CD14-positive monocyte (primary cell): ENCODE measurements at regions not wholly inside any gene's neighbourhood (a gene's known extent, or its start where the extent isn't known, plus 50 kb on each side); places are given as distances from the start of the nearest gene placed in this dataset.

Source experiments
- DNase-seq, 3 donors: peaks; one replicate each; pipeline ENCODE4 v3.0.0-alpha.2; 2011 to 2022
- H2AFZ ChIP-seq: 2 replicates; pipeline ENCODE4 v1.6.0; 2012; ENCODE audit warnings: mild to moderate bottlenecking, low read depth, low read length, inconsistent platforms; ENCODE audit not compliant: insufficient read depth, poor library complexity, severe bottlenecking
- H3K27ac ChIP-seq, 2 donors: 1 replicate in 1 of 2; 2 replicates in 1 of 2; pipeline ENCODE4 v1.5.1; 2012 to 2013; ENCODE audit warnings: low read length in 2 of 2, control low read depth in 1 of 2, inconsistent platforms in 1 of 2, low read depth in 1 of 2, mild to moderate bottlenecking in 1 of 2
- H3K27me3 ChIP-seq, 2 donors: one replicate each; pipeline versions ENCODE4 v1.6.0 to v1.6.1; 2011 to 2013; ENCODE audit warnings: low read length in 2 of 2; ENCODE audit not compliant: control insufficient read depth in 2 of 2, insufficient read depth in 2 of 2
- H3K36me3 ChIP-seq, 2 donors: replicated peaks in 1 of 2; 1 replicate in 1 of 2; 2 replicates in 1 of 2; pipeline versions ENCODE4 v1.5.1 to v1.6.1; 2012 to 2013; ENCODE audit warnings: low read length in 2 of 2, control low read depth in 1 of 2, inconsistent platforms in 1 of 2, mild to moderate bottlenecking in 1 of 2; ENCODE audit not compliant: insufficient read depth in 2 of 2, control insufficient read depth in 1 of 2
- H3K4me1 ChIP-seq, 2 donors: 1 replicate in 1 of 2; 2 replicates in 1 of 2; pipeline versions ENCODE4 v1.5.1 to v1.6.1; 2012 to 2013; ENCODE audit warnings: low read length in 2 of 2, control low read depth in 1 of 2, inconsistent platforms in 1 of 2, mild to moderate bottlenecking in 1 of 2, moderate library complexity in 1 of 2; ENCODE audit not compliant: insufficient read depth in 2 of 2, control insufficient read depth in 1 of 2
- H3K4me2 ChIP-seq: replicated peaks from 2 replicates; pipeline ENCODE3; 2012; ENCODE audit warnings: low read length, moderate library complexity, mild to moderate bottlenecking; ENCODE audit not compliant: poor library complexity, severe bottlenecking; ENCODE audit errors: extremely low read depth
- H3K4me3 ChIP-seq, 3 experiments: fragments of 200-600 bp in 1 of 3; sonication (generic) in 1 of 3; replicated peaks in 1 of 3; 1 replicate in 2 of 3; 2 replicates in 1 of 3; pipeline ENCODE4 v1.5.1; 2011 to 2013; ENCODE audit warnings: low read length in 3 of 3, mild to moderate bottlenecking in 3 of 3, control low read depth in 2 of 3, low read depth in 2 of 3, inconsistent platforms in 1 of 3, moderate library complexity in 1 of 3
- H3K79me2 ChIP-seq: 2 replicates; pipeline ENCODE4 v1.6.0; 2012; ENCODE audit warnings: mild to moderate bottlenecking, control low read depth, inconsistent platforms, low read length, moderate library complexity; ENCODE audit not compliant: insufficient read depth
- H3K9ac ChIP-seq: 2 replicates; pipeline ENCODE4 v1.6.0; 2017; ENCODE audit warnings: low read length, mild to moderate bottlenecking; ENCODE audit not compliant: insufficient read depth, poor library complexity, severe bottlenecking
- H3K9me3 ChIP-seq, 2 donors: replicated peaks in 1 of 2; 1 replicate in 1 of 2; 2 replicates in 1 of 2; pipeline versions ENCODE4 v1.5.1 to v1.6.1; 2012 to 2013; ENCODE audit warnings: low read length in 2 of 2, control low read depth in 1 of 2; ENCODE audit not compliant: control insufficient read depth in 1 of 2, insufficient read depth in 1 of 2
- H4K20me1 ChIP-seq: 2 replicates; pipeline ENCODE4 v1.6.0; 2012; ENCODE audit warnings: mild to moderate bottlenecking, low read length, control low read depth, moderate library complexity; ENCODE audit not compliant: insufficient read depth
- H3K27ac Mint-ChIP-seq, 7 donors: one replicate each; pipeline ENCODE4 v1.8.0; 2020; ENCODE audit warnings: mild to moderate bottlenecking in 7 of 7, mixed read lengths in 7 of 7, moderate library complexity in 6 of 7, inconsistent platforms in 2 of 7
- H3K27me3 Mint-ChIP-seq, 3 donors: one replicate each; pipeline ENCODE4 v1.8.0; 2021 to 2022; ENCODE audit warnings: low read depth in 3 of 3, mild to moderate bottlenecking in 3 of 3, mixed read lengths in 3 of 3, moderate library complexity in 3 of 3, inconsistent platforms in 1 of 3
- H3K36me3 Mint-ChIP-seq, 2 donors: one replicate each; pipeline ENCODE4 v1.8.0; 2020; ENCODE audit warnings: mixed read lengths in 2 of 2, inconsistent platforms in 1 of 2, mild to moderate bottlenecking in 1 of 2
- H3K4me1 Mint-ChIP-seq: one replicate; pipeline ENCODE4 v1.8.0; 2020; ENCODE audit warnings: mild to moderate bottlenecking, mixed read lengths
- H3K4me3 Mint-ChIP-seq, 2 donors: one replicate each; pipeline ENCODE4 v1.8.0; 2020; ENCODE audit warnings: mild to moderate bottlenecking in 2 of 2, mixed read lengths in 2 of 2, moderate library complexity in 1 of 2
- H3K9me3 Mint-ChIP-seq, 7 donors: one replicate each; pipeline ENCODE4 v1.8.0; 2020 to 2022; ENCODE audit warnings: mixed read lengths in 7 of 7, mild to moderate bottlenecking in 6 of 7, moderate library complexity in 6 of 7, inconsistent platforms in 2 of 7
- CTCF ChIP-seq: fragments of 200-600 bp; IDR thresholded peaks from one replicate; pipeline ENCODE4 v1.8.0; 2022; ENCODE audit warnings: antibody characterized with exemption, mild to moderate bottlenecking
- WGBS: methylation state at CpG from one replicate; pipeline ENCODE4 v1.1.5; 2013; ENCODE audit warnings: missing lambda C conversion rate; ENCODE audit not compliant: insufficient coverage; 5-methylcytosine and 5-hydroxymethylcytosine counted together
- intact Hi-C, 2 donors: fragments of 100-400 bp; cut with micrococcal nuclease; formaldehyde crosslinking; loops; one replicate each; pipeline versions ENCODE4 v1.15.0 to v1.15.1; 2023

- no peak for DNase-seq
Observed at GRCh38 chr12:89799316-89799715, 90.7 kb upstream of the ATP2B1 start.

GRCh38 chr12:89797436-89797835 is 88.8 kb upstream of the ATP2B1 start:
- TF ChIP-seq CTCF = no peak
- H4K20me1 ChIP-seq = no peaks in the 10 kb centered on the region
- H3K9me3 ChIP-seq = no peaks in the 10 kb centered on the region
- Mint-ChIP-seq H3K27ac (no peak overlapping the region), H3K4me3 (no peak overlapping the region), H3K4me1 (peaks cover 16% of the 10 kb centered on the region), H3K36me3 (peaks cover 0 to 2% of the 10 kb centered on the region in 2 donors), H3K9me3 (peaks cover 0 to 5% (median 0%) of the 10 kb centered on the region in 7 donors), H3K27me3 (peaks cover 0 to 1% (median 0%) of the 10 kb centered on the region in 3 donors)
- no peak overlapping the region for H3K4me3 ChIP-seq
- intact Hi-C loops = loop anchor here in 1 of 2 donors (10.0 kb wide), 1 partner anchor 57 kb away; no protein-coding TSS in a partner anchor
- peaks cover 4 to 9% of the 10 kb centered on the region in 2 donors for H3K4me1 ChIP-seq
- H3K27ac ChIP-seq = no peak overlapping the region
- no peak overlapping the region for H3K9ac ChIP-seq
- no peak overlapping the region for H2AFZ ChIP-seq
- DNase-seq = no peak
- no peak overlapping the region for H3K4me2 ChIP-seq
- no peaks in the 10 kb centered on the region for H3K27me3 ChIP-seq
- no peaks in the 10 kb centered on the region for H3K36me3 ChIP-seq
- WGBS = no CpG with 5 or more reads among the region's 2 CpGs
- no peaks in the 10 kb centered on the region for H3K79me2 ChIP-seq

More at GRCh38 chr12:89799316-89799715, 90.7 kb upstream of the ATP2B1 start:
- H3K36me3 Mint-ChIP-seq = peaks cover 0 to 2% of the 10 kb centered on the region in 2 donors
- H2AFZ ChIP-seq = peak overlapping the region; percentile 15
- H3K27me3 ChIP-seq = no peaks in the 10 kb centered on the region
- no peaks in the 10 kb centered on the region for H3K36me3 ChIP-seq
- no peaks in the 10 kb centered on the region for H4K20me1 ChIP-seq
- no peak overlapping the region for H3K27ac Mint-ChIP-seq
- H3K9me3 ChIP-seq = no peaks in the 10 kb centered on the region
- peaks cover 4 to 9% of the 10 kb centered on the region in 2 donors for H3K4me1 ChIP-seq
- no peak overlapping the region for H3K4me2 ChIP-seq
- no peak overlapping the region for H3K4me3 Mint-ChIP-seq
- H3K27ac ChIP-seq = no peak overlapping the region
- intact Hi-C loops = loop anchor here in 1 of 2 donors (10.0 kb wide), 1 partner anchor 55 kb away; no protein-coding TSS in a partner anchor
- H3K4me3 ChIP-seq = no peak overlapping the region
- no peaks in the 10 kb centered on the region for H3K79me2 ChIP-seq
- peaks cover 16% of the 10 kb centered on the region for H3K4me1 Mint-ChIP-seq
- H3K9ac ChIP-seq = no peak overlapping the region
- TF ChIP-seq CTCF = no peak
- H3K9me3 Mint-ChIP-seq = peaks cover 0 to 5% (median 0%) of the 10 kb centered on the region in 7 donors
- no CpG with 5 or more reads among the region's 3 CpGs for WGBS
- peaks cover 0 to 1% (median 0%) of the 10 kb centered on the region in 3 donors for H3K27me3 Mint-ChIP-seq
